ENCODE measurements at regions not wholly inside any gene's neighbourhood (a gene's known extent, or its start where the extent isn't known, plus 50 kb on each side); places are given as distances from the start of the nearest gene placed in this dataset.

DNA sequence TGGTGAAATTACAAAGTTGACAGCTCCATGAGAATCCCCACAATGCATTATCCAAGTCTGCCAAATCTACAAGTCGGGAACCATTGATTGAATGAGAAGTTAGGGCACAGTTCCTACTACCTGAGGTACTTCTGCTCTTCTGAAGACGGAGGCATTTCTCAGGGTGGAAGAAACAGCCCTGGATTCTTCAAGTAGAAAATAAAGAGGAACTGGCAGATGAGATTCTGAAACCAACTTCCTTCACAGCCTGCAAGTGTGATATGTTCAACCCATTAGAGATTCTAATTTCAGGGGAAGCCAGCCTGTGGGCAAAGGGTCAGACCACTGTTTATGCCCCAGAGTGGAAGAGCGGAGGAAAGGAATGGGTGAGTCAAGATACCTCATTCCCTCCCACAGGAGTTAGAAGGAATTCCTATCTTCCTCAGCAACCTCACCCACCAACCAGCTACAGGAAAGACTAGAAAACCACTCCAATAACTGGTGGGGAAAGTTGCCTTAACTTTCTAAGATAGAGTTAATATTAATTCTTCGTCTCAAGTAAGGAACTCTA is 50.5 kb upstream of the BMPER start:
- TF ChIP-seq POLR2A (IDR thresholded peaks at IDR 0.05; ENCODE audit: borderline replicate concordance, extremely low read depth, insufficient read depth, insufficient read length) = no peak
- TF ChIP-seq, protein P1, sequence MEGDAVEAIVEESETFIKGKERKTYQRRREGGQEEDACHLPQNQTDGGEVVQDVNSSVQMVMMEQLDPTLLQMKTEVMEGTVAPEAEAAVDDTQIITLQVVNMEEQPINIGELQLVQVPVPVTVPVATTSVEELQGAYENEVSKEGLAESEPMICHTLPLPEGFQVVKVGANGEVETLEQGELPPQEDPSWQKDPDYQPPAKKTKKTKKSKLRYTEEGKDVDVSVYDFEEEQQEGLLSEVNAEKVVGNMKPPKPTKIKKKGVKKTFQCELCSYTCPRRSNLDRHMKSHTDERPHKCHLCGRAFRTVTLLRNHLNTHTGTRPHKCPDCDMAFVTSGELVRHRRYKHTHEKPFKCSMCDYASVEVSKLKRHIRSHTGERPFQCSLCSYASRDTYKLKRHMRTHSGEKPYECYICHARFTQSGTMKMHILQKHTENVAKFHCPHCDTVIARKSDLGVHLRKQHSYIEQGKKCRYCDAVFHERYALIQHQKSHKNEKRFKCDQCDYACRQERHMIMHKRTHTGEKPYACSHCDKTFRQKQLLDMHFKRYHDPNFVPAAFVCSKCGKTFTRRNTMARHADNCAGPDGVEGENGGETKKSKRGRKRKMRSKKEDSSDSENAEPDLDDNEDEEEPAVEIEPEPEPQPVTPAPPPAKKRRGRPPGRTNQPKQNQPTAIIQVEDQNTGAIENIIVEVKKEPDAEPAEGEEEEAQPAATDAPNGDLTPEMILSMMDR (IDR thresholded peaks at IDR 0.05 in 2 of 3, conservative IDR thresholded peaks at IDR 0.05 in 1 of 3; ENCODE audit: borderline replicate concordance in 1 of 3, insufficient read depth in 1 of 3, low read depth in 2 of 3, low read length in 2 of 3) = no peak
- TF ChIP-seq, protein P2, sequence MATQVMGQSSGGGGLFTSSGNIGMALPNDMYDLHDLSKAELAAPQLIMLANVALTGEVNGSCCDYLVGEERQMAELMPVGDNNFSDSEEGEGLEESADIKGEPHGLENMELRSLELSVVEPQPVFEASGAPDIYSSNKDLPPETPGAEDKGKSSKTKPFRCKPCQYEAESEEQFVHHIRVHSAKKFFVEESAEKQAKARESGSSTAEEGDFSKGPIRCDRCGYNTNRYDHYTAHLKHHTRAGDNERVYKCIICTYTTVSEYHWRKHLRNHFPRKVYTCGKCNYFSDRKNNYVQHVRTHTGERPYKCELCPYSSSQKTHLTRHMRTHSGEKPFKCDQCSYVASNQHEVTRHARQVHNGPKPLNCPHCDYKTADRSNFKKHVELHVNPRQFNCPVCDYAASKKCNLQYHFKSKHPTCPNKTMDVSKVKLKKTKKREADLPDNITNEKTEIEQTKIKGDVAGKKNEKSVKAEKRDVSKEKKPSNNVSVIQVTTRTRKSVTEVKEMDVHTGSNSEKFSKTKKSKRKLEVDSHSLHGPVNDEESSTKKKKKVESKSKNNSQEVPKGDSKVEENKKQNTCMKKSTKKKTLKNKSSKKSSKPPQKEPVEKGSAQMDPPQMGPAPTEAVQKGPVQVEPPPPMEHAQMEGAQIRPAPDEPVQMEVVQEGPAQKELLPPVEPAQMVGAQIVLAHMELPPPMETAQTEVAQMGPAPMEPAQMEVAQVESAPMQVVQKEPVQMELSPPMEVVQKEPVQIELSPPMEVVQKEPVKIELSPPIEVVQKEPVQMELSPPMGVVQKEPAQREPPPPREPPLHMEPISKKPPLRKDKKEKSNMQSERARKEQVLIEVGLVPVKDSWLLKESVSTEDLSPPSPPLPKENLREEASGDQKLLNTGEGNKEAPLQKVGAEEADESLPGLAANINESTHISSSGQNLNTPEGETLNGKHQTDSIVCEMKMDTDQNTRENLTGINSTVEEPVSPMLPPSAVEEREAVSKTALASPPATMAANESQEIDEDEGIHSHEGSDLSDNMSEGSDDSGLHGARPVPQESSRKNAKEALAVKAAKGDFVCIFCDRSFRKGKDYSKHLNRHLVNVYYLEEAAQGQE (IDR thresholded peaks at IDR 0.05; ENCODE audit: low read depth) = no peak
- TF ChIP-seq, protein P3, sequence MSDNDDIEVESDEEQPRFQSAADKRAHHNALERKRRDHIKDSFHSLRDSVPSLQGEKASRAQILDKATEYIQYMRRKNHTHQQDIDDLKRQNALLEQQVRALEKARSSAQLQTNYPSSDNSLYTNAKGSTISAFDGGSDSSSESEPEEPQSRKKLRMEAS (IDR thresholded peaks at IDR 0.05) = no peak
- TF ChIP-seq EZH2 (IDR thresholded peaks at IDR 0.05) = no peak
- no peak for TF ChIP-seq EZH2phosphoT487 (IDR thresholded peaks at IDR 0.05; ENCODE audit: borderline replicate concordance)
- TF ChIP-seq JUND (IDR thresholded peaks at IDR 0.05) = no peak
- no peak for TF ChIP-seq POLR2AphosphoS5 (IDR thresholded peaks at IDR 0.05; ENCODE audit: low read depth, low read length)
- TF ChIP-seq, protein P4, sequence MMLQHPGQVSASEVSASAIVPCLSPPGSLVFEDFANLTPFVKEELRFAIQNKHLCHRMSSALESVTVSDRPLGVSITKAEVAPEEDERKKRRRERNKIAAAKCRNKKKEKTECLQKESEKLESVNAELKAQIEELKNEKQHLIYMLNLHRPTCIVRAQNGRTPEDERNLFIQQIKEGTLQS (IDR thresholded peaks at IDR 0.05) = no peak
- TF ChIP-seq SRF (IDR thresholded peaks at IDR 0.05; ENCODE audit: low read depth) = no peak
- TF ChIP-seq RAD21 (IDR thresholded peaks at IDR 0.05; ENCODE audit: low read depth) = no peak

Data from HCT116 (cell line).